GM19372 (cell line): ENCODE measurements at regions not wholly inside any gene's neighbourhood (a gene's known extent, or its start where the extent isn't known, plus 50 kb on each side); places are given as distances from the start of the nearest gene placed in this dataset.
"Not testable (repeated sequence)": the region's sequence is repeated elsewhere in the genome, so short reads cannot be mapped to it uniquely, and the experiment has no call there.

Experiments
- ATAC-seq: cut with Tn5 transposase; IDR thresholded peaks from one replicate; pipeline ENCODE4 v1.9.1; 2021; ENCODE audit warnings: mild to moderate bottlenecking, low read depth, moderate library complexity; ENCODE audit not compliant: unreplicated experiment

DNA sequence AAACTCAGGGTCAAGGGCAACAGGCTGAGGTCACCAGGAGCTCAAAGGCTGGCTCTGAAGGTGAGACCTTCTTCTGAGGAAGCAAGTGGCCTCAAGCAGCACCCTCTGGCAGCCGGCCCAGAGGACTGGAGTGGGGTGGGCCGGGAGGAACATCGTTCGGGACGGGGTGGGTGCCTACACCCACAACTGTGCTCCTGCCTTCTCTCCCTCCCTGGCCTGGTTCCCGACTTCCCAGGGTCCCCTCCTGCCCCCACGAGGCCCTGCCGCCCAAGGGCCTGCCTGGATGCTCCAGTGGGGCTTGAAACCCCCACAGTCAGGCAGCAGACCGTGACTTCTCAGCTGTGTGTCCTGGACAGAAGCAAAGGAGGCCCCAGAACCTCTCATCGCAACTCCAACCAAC is 195.7 kb downstream of the IGLL1 start:
- no peak for ATAC-seq

DNA sequence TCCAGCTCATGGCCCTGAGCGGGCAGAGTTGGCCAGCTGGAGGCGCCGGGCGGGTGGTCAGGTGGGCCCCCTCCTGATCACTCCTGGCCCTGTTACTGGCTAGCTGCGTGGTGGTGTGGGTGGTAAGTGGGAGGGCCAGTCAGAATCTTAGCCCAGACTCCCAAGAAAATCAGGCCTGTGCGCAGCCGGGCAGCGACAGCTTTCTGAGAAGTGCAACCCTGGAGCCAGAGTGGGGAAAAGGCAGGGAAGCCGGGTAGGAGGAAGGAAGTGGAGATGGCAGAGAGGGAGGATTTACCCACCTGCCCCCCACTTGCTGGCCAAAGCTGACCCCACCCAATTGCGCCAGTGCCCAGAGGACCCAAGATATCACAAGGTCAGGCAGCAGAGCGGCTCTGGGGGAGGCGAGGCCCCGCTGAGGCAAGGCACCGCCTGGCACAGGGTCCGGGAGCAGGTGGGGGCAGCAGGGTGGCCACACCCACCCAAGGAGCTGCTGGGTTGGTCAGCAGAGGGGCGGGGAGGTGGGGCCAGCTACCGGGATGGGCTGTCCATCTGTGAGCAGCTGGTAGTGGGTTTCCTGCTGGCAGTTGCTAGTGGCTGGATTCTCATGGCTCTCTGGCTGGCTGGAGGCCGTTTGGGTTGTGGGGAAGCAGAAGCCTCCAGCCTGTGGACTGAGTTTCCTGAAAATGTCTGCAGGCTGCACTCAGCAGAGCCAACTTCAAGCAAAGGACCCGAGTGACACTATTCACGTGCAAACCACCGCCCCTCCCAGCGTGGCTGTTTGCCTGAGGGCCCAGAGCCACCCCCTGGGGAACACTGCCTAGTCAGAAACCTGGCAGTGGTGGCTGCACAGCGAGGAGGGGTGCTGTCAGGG is 196.4 kb downstream of the IGLL1 start:
- no peak for ATAC-seq

DNA sequence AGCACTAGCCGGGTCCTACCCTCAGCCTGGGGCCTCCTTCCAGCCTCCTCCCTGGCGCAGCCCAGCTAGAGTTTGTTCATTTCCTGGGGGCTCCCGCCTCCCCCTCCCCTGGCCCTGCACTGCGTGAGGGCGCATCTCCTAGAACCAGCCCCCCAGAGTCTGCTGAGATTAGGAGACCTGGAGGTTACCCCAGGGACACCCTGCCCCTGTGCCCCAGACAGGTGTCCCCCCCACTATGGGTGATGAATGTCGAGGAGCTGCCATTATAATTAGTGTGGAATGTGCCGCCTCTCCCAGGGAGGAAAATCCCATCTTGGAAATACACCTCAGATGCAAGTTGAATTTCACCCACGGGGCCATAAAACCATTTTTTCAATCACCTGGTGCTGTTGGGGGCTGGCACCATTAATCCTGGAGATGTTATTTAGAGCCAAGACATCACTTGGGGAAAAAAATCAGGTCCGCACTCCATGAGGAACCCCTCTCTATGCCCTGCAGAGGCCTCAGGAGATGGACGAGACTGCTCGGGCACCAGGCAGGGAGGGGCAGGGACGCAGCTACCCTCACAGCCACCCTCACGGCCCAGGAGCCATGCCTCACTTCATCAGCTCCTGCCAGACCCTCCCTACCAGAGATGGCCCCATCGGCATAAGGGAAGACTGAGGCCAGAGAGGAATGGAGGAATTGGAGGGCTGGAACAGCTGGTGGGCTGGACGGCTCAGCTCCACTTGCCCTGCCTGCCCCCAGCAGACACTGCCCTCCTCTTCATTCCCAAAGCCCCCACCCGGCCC is 197.5 kb downstream of the IGLL1 start:
- no peak for ATAC-seq

DNA sequence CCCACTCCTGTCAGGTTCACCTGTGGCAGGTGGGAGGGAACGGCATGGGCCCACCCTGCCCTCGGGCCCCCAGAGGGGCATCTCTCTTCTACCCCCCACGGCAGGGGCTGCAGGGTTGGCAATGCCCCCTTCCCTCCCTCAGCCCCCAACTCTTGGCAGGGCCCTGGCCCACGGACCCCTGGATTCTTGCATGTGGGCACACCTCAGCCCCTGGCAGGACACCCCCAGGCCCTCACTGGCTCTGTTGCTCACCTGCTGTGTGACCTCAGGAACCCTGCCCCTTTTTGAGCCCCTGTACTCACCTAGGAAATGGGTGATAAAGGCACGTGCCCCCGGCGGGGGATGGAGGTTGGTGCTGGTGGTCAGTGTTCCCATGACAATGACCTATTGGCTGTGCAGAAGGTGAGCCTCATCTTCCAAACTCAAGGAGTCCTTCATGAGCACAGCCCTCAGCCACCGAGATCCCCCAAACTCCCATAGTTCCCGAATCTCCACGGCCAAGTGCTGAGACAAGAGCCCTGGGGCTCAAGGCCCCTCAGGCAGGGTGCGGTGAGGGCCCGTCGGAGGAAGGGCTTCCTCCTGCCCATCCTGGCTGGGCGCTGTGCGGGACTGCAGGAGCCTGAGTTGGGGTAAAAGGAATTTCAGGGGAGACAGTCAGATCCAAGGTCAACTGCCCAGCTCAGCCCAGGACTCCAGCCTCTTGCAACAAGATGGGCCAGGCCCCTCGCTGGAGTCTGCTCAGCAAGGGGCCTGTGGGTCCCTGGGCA is 198.2 kb downstream of the IGLL1 start:
- no peak for ATAC-seq

DNA sequence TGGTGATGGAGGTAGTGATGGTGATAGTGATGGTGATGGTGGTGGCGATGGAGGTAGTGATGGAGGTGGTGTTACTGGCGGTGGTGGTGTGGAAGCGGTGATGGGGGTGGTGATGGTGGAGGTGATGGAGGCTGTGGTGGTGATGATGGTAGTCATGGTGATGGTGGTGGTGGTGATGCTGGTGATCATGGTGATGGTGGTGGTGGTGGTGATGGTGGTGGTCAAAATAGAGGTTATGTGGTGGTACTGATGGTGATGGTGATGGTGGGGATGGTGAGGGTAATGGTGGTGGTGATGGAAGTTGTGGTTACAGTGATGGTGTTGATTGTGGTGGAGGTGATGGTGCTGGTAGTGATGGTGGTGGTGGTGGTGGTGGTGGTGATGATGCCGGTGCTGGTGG is 199.2 kb downstream of the IGLL1 start:
- ATAC-seq, result no peak

DNA sequence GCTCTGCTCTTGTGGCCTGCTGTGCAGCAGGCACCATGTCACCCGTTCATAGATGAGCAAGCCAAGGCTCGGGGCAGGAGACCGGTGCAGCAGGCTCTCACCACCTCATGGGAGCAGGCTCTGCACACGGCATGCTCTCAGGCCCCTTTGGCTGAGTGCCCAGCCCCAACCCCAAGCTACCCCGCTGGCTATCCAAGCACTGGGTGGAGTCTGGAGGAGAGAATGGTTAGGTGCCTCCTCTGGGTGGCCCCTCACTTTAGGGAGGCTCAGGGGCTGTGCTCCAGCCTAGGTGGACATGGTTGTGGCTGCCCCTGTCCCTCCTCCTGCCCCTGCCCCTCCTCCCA is 199.9 kb downstream of the IGLL1 start:
- ATAC-seq, result no peak

DNA sequence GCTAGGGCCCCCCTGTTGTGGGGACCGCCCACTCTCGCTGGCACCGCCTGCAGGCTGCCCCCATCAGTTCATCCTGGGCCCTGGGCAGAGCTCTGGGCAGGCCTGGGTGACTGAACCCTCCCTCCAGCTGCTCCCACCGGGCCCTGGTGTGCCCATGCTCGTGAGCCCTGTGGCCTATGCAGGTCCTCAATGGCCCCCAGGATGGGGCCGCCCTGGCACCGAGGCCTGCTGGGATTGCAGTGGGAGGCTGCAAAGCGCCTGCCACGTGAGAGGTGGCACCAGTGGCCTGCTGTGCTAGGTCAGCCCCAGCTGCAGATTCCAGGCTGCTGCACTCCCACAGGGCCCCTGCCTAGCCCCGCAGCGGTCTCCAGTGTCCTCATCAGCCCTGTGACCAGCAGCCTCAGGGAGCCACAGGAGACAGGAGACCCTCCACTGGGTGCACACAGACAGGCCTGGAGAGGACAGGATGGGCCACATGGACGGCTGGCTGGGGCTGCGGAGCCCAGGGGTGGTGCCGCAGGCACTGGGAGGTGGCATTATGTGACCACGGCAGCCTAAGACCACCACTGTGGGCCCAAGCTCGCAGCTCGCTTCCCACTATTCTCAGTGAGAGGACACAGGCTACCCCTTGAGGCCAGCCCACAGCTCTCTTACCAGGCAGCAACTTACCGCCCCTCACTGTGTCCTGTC is 199.4 kb downstream of the BCR start:
- ATAC-seq, result not testable (repeated sequence)

DNA sequence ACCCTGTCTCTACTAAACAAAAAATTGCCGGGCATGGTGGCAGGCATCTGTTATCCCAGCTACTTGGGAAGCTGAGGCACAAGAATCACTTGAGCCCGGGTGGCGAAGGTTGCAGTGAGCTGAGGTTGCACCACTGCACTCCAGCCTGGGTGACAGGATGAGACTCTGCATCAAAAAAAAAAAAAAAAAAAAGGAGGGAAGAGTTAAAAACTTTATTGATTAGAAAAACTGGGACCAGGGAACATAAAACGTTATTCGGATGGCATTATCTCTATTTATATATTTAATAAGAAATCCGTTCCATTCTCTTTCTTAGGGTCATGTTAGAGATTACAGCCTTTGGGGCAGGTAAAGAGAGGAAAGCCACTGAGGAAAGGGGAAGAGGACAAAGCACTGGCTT is 197.5 kb downstream of the BCR start:
- ATAC-seq, result no peak

DNA sequence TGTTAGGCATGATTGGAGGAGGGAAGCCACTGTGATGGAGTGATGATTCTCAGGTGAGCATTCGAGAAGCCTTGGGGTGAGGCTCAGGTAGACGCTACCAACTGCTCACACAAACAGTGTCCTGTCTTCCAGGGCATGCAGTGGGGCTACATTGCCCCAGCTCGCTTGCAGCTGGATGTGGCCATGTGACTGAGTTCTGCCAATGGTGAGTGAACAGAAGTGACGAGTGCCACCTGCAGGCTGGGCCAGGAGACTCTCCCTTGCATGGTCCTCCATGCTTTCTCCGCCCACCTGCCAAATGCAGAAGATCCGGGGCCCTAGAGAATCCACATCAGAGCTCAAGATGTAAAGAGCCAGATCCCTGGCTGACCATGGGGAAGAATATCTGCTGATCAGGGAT is 195.9 kb downstream of the BCR start:
- ATAC-seq, result no peak

DNA sequence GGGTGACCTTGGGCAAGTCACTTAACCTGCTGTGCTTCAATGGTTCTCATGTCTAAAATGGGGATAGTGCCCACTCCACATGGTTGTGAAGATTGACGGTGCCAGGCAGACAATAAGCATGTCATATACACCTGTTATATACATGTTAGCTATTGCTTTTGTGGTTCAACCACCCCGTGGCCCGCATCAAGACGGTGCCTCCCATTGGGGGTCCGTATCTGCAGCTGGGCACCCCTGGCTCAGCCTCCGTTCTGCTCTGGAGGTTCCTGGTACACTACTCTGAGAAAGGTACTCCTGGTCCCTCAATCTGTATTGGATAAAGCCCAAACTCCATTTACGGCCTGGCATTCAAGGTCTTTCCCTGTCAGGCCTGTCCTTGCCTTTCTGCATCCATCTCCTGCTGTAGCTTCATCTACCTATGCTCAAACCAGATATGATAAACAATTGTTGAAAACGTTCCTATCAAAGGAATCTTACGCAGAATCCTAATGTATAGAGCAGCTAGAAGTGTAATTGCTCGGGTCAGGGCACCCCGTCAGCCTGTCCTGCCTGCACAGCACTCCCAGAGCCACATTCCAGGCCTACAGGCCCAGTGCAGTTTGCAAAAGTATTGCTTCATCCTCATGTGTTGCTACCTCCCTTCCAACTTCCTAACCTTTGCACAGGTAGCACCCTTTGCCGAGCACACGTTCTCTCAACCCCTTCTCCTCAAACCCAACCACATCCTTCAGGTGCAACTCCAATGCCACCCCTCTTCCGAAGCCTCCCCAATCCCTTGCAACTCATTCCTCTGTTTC is 194.9 kb downstream of the BCR start:
- ATAC-seq, result no peak

DNA sequence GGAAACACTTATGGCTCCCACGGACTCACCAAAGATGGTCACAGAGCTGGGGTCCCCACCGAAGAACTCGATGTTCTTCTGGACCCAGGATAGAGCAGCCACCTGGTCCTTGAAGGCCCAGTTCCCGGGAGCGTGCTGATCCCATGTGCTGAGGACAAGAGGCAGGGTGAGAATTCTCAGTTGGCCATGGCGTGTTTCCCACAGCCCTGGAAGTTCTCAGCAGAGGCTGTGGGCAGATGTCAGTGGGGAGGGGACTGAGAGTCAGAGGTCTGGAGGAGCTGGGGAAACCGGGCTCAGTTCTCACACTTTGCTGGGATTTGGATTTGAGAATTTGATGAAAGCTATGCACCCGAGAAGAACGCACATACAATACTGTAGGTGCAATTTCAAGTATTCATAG is 193.3 kb downstream of the BCR start:
- no peak for ATAC-seq

DNA sequence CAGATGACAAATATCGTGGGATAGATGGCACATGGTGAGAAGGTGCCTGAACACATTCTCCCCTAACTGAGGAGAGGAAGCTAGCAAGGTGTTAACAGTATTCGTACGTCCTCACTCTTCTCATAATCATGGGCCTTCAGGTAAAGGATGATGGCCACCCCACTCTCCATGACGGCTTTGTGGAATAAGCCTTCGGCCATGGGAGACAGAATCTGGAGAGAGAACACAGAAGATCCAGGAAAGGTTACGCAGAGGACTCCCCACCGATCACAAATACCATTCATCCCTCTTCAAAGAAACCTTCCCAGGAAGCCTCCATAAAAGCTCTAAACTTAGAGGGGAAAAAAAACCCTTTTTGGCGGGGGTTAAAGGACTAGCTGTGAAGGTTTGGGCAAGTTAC is 189.9 kb downstream of the BCR start:
- no peak for ATAC-seq

DNA sequence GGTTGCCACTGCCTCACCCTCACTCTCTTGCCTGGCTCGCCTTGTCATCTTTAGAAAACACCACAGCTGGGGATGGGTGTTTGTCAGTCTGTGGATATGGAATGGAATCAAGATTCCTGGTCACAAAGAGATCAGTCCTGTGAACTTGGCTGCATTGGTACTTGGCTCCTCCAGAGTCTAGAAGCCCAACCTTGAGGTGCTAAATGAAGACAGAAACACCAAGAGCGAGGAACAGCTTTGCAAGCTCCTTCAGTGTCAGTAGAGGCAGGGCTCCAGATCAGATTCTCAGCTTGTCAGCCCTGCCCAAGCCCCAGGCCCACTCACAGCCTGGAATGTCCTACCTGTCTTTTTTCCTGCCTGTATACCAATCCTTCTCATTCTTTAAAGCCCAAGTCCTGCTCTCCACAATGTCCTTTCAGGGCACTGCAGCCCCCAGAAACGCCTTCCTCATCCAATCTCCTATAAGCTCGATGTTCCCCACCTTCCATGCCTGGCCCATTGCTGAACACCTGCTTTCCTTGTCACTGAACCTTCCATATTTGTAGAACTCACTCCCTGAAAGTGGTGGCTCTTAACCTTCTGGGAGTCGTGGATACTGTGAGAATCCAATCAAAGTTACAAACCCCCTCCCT is 188.9 kb downstream of the BCR start:
- ATAC-seq, result no peak
